Fibroblast of the aortic adventitia (primary cell): ENCODE measurements at regions not wholly inside any gene's neighbourhood (a gene's known extent, or its start where the extent isn't known, plus 50 kb on each side); places are given as distances from the start of the nearest gene placed in this dataset.
"Not testable (repeated sequence)": the region's sequence is repeated elsewhere in the genome, so short reads cannot be mapped to it uniquely, and the experiment has no call there.

Experiments
- DNase-seq: peaks from one replicate; pipeline ENCODE4 v3.0.0-alpha.2; 2010; ENCODE audit warnings: low read depth
- H3K4me3 ChIP-seq: 2 replicates; pipeline ENCODE4 v1.5.1; 2011; ENCODE audit warnings: low read depth, mild to moderate bottlenecking, control low read depth, low read length, moderate library complexity
- CTCF ChIP-seq: IDR thresholded peaks from 2 replicates; pipeline ENCODE4 v1.5.1; 2011; ENCODE audit warnings: mild to moderate bottlenecking, low read length, control low read depth, inconsistent platforms; ENCODE audit not compliant: insufficient read depth

DNA sequence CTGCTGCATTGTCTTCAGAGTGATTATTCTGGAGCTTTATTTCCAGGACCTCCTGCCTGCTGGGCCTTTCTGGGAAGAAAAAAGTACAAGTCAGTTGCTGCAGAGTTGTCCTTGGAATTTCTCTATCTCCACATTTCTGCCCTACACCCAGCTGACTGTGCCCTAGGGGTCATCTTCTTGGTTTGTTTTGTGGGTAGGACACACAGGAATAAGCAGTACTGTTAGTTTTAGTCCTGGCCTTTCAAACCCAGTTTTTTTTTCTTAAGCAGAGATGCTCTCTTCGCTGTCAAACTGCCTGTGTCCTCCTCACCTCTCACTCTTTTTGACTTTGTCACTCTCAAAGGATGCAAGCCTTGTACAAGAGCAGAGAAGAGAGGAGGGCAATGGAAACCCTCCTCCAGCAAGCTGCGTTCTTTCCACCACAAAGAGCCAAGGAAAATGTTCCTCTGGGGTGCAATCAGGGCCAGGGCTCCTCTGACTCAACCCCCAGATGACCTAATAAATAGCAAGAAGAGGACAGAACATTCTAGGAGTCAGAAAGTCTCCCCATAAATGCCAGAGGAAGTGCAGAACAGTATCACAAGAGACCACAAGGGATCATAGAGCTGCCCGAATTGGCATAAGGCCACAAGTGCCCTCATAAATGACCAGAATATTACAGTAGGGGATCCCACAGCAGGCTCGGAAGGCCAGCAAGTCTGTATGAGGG lies 186.2 kb downstream of the RCHY1 start:
- no peak overlapping the region for H3K4me3 ChIP-seq
- no peak for DNase-seq
- TF ChIP-seq CTCF, result no peak

- DNase-seq, result no peak
- H3K4me3 ChIP-seq, result no peak overlapping the region
- TF ChIP-seq CTCF, result no peak
These were observed 188.8 kb downstream of the RCHY1 start for GRCh38 chr4:75325318-75325979.

- TF ChIP-seq CTCF, result no peak
- DNase-seq, result no peak
These were observed 192.7 kb downstream of the RCHY1 start for GRCh38 chr4:75321484-75321883.

DNA sequence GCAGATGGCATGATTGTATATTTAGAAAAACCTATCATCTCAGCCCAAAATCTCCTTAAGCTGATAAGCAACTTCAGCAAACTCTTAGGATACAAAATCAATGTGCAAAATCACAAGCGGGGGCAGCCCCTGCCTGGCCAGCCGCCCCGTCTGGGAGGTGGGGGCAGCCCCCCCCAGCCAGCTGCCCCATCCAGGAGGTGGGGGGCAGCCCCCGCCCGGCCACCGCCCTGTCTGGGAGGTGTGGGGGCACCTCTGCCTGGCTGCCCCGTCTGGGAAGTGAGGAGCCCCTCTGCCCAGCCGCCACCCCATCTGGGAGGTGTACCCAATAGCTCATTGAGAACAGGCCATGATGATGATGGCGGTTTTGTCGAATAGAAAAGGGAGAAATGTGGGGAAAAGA lies 196.6 kb downstream of the RCHY1 start:
- not testable (repeated sequence) for H3K4me3 ChIP-seq, DNase-seq

More at GRCh38 chr4:75321484-75321883, 192.7 kb downstream of the RCHY1 start:
- H3K4me3 ChIP-seq, result no peak overlapping the region

DNA sequence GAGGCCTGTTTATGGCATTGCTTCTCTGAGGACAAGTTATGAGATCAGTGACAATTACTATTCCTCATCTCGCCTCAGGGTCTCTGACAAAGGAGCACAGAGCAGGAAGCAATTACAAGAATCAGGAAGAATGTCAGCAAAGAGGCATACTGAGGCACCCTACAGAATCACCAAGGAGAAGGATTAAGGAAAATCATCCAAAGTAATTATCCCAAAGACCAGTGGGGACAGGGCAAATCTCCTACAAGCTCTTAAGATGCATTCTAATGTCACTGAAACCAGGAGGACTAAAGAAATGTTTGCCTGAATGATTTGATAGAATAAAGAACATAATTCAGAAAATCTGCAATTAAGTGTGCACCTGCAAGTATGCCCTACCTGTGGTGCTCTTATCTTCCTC lies 206.2 kb downstream of the RCHY1 start:
- no peak for TF ChIP-seq CTCF
- H3K4me3 ChIP-seq, result no peak overlapping the region
- DNase-seq, result no peak

DNA sequence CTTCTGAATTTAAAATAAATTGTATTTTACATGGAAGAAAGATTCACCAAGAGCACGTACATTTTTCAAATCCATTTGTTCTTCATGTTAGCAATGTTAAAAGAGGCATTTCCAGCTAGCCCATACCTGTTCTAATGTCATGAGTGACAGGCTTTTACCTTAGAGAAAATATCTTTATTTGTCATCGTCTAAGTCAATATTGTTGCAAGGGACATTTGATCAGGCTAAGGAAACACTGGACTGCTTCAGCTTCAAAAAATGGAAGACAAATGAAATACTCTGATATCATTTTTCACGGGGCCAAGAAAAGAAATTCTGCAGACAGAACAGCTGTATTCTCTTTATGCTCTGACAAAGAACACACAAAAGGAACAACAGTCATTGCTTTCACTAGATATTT lies 207.7 kb downstream of the RCHY1 start:
- TF ChIP-seq CTCF, result no peak
- DNase-seq, result no peak
- H3K4me3 ChIP-seq, result no peak overlapping the region

- TF ChIP-seq CTCF, result no peak
- no peak overlapping the region for H3K4me3 ChIP-seq
- no peak for DNase-seq
These were observed 211.6 kb downstream of the RCHY1 start for GRCh38 chr4:75302648-75303047.
